Body of pancreas (tissue), 4 donors: ENCODE measurements at regions not wholly inside any gene's neighbourhood (a gene's known extent, or its start where the extent isn't known, plus 50 kb on each side); places are given as distances from the start of the nearest gene placed in this dataset.

Experiments used
- POLR2A ChIP-seq, 3 donors: fragments of 450-650 bp; IDR thresholded peaks; one replicate each; pipeline ENCODE4 v1.6.1; 2016; ENCODE audit warnings: antibody characterized with exemption in 3 of 3, mild to moderate bottlenecking in 2 of 3
- TF ChIP-seq, protein P1 (sequence below), 7 experiments: fragments of 450-650 bp in 4 of 7; fragments of 200-600 bp in 3 of 7; sonication (generic) in 3 of 7; IDR thresholded peaks; one replicate each; pipeline ENCODE4 v1.5.1; 2016 to 2019; ENCODE audit warnings: antibody characterized with exemption in 7 of 7

DNA sequence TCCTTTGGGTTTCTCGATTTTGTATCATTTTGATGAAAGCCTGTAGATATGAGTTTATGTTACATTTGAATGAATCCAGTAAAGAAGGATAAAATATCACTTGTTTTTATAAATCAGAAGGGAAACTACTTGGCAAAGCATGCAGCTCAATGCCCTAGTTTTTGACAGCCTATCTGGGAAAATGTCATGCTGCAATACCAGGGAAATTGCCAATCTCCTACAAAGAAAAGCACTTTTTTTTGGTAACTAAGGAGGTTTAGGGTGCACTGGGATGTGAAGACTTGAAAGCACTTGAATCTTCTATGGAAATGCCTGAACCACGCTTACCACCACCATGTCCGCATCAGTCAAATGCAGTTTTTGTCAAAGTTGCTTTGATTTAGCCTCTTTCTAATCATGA, 446.9 kb upstream of the LRRC7 start:
- TF ChIP-seq, protein P1, sequence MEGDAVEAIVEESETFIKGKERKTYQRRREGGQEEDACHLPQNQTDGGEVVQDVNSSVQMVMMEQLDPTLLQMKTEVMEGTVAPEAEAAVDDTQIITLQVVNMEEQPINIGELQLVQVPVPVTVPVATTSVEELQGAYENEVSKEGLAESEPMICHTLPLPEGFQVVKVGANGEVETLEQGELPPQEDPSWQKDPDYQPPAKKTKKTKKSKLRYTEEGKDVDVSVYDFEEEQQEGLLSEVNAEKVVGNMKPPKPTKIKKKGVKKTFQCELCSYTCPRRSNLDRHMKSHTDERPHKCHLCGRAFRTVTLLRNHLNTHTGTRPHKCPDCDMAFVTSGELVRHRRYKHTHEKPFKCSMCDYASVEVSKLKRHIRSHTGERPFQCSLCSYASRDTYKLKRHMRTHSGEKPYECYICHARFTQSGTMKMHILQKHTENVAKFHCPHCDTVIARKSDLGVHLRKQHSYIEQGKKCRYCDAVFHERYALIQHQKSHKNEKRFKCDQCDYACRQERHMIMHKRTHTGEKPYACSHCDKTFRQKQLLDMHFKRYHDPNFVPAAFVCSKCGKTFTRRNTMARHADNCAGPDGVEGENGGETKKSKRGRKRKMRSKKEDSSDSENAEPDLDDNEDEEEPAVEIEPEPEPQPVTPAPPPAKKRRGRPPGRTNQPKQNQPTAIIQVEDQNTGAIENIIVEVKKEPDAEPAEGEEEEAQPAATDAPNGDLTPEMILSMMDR (IDR thresholded peaks at IDR 0.05), result no peak
- TF ChIP-seq POLR2A (IDR thresholded peaks at IDR 0.05), result no peak
